ENCODE measurements at regions not wholly inside any gene's neighbourhood (a gene's known extent, or its start where the extent isn't known, plus 50 kb on each side); places are given as distances from the start of the nearest gene placed in this dataset.

- TF ChIP-seq CTCF (IDR thresholded peaks at IDR 0.05) (no peak), POLR2A (IDR thresholded peaks at IDR 0.05) (no peak)
Measured at GRCh38 chr10:2462581-2462980, 604.8 kb upstream of the PFKP start.
